ENCODE measurements at regions not wholly inside any gene's neighbourhood (a gene's known extent, or its start where the extent isn't known, plus 50 kb on each side); places are given as distances from the start of the nearest gene placed in this dataset.

- TF ChIP-seq CTCF (IDR thresholded peaks at IDR 0.05; ENCODE audit: insufficient read depth, low read depth, low read length) (no peak), EZH2 (IDR thresholded peaks at IDR 0.05; ENCODE audit: insufficient read depth, low read length) (no peak)
These were observed 556.6 kb upstream of the TUSC1 start for GRCh38 chr9:26234865-26235264.
